WI38 (cell line): ENCODE measurements at regions not wholly inside any gene's neighbourhood (a gene's known extent, or its start where the extent isn't known, plus 50 kb on each side); places are given as distances from the start of the nearest gene placed in this dataset.
"Not testable (repeated sequence)": the region's sequence is repeated elsewhere in the genome, so short reads cannot be mapped to it uniquely, and the experiment has no call there.

Source experiments
- H3K4me3 ChIP-seq: 2 replicates; pipeline ENCODE4 v1.5.1; 2011; ENCODE audit warnings: low read depth, mild to moderate bottlenecking, control low read depth, low read length
- TF ChIP-seq, protein P1 (sequence below): IDR thresholded peaks from 2 replicates; pipeline ENCODE4 v1.5.1; 2012; ENCODE audit warnings: low read depth, mild to moderate bottlenecking, control low read depth, low read length

DNA sequence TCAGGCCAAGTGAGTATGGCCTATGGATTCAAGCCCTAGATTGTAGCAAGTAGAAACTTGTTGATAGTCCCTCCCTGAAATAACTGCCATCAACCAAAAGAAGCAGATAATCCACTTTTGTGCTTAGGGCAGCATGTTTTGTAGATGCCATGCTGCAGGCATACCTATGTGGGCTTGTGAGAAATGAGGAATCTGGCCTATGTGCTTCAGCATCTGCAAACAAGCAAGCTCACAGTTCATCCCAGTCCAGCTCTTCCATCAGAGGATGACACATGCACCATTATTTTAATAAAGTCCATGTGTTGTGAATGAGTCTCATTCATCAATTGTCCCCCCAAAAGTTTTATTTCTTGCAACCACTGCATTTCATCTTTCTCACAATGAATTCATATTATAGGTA lies 421.9 kb upstream of the DIPK2B start:
- TF ChIP-seq, protein P1, sequence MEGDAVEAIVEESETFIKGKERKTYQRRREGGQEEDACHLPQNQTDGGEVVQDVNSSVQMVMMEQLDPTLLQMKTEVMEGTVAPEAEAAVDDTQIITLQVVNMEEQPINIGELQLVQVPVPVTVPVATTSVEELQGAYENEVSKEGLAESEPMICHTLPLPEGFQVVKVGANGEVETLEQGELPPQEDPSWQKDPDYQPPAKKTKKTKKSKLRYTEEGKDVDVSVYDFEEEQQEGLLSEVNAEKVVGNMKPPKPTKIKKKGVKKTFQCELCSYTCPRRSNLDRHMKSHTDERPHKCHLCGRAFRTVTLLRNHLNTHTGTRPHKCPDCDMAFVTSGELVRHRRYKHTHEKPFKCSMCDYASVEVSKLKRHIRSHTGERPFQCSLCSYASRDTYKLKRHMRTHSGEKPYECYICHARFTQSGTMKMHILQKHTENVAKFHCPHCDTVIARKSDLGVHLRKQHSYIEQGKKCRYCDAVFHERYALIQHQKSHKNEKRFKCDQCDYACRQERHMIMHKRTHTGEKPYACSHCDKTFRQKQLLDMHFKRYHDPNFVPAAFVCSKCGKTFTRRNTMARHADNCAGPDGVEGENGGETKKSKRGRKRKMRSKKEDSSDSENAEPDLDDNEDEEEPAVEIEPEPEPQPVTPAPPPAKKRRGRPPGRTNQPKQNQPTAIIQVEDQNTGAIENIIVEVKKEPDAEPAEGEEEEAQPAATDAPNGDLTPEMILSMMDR = no peak
- H3K4me3 ChIP-seq = no peak overlapping the region

GRCh38 chrX:45622042-45622423 lies 421.4 kb upstream of the DIPK2B start:
- TF ChIP-seq, protein P1 = no peak
- H3K4me3 ChIP-seq = no peak overlapping the region

GRCh38 chrX:45621376-45622041 lies 420.8 kb upstream of the DIPK2B start:
- H3K4me3 ChIP-seq = no peak overlapping the region
- TF ChIP-seq, protein P1 = no peak

- no peak overlapping the region for H3K4me3 ChIP-seq
- TF ChIP-seq, protein P1 = no peak
Measured at GRCh38 chrX:45619290-45619689, 418.6 kb upstream of the DIPK2B start.

GRCh38 chrX:45615591-45615990 lies 414.9 kb upstream of the DIPK2B start:
- H3K4me3 ChIP-seq = not testable (repeated sequence)

DNA sequence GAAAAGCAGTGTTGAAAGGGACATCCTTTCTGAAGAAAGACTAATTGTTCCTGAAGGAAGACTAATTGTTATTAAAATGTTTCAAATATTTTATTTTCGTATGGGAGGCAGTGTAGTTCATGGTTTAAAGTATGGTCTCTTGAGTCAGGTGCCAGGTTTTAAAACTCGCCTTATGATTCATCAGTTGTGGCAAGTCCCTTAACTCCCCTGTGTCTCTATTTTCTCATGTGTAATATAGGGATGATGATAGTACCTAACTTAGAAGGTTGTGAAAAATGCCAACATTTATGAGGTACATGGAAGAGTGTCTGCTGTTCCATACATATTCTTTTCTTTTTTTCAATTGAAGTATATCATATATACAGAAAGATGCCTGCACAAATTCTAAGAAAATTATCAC lies 414.2 kb upstream of the DIPK2B start:
- TF ChIP-seq, protein P1 = no peak

DNA sequence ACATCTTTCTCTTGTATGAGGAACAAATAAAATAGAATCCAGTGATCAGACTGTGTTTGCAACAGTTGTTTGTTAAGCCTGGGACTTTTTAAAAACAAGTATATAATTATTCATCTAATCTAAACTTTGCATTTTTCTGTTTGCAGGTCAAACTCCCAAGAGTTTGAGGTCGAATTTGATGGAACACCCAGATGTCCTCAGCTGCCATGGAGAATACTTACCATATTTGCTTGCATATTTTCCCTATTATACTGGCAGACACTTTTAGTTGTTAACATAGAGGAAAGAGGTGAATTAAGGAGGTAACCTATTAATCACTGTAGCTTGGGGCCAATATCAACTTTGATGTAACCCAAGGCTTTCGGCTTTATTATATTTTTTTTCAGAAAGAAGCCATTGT lies 401.5 kb upstream of the DIPK2B start:
- TF ChIP-seq, protein P1 = no peak

More for the DNA sequence above, 414.2 kb upstream of the DIPK2B start:
- no peak overlapping the region for H3K4me3 ChIP-seq

GRCh38 chrX:45601052-45601451 lies 400.4 kb upstream of the DIPK2B start:
- no peak overlapping the region for H3K4me3 ChIP-seq
- TF ChIP-seq, protein P1 = no peak

More for the DNA sequence above, 401.5 kb upstream of the DIPK2B start:
- H3K4me3 ChIP-seq = no peak overlapping the region
